ENCODE measurements at regions not wholly inside any gene's neighbourhood (a gene's known extent, or its start where the extent isn't known, plus 50 kb on each side); places are given as distances from the start of the nearest gene placed in this dataset.

GRCh38 chr18:66757946-66758345 is 154.1 kb upstream of the CDH19 start:
- no peak overlapping the region for H3K4me3 ChIP-seq (replicated peaks; ENCODE audit: insufficient read depth, low read length)
- H3K27ac ChIP-seq (replicated peaks): no peak overlapping the region
- H3K27me3 ChIP-seq (ENCODE audit: insufficient read depth, poor library complexity, severe bottlenecking): no peaks in the 10 kb centered on the region
- no peak for TF ChIP-seq GABPA (IDR thresholded peaks at IDR 0.05; ENCODE audit: low read depth)
- TF ChIP-seq SPI1 (IDR thresholded peaks at IDR 0.05; ENCODE audit: borderline replicate concordance, low read depth): no peak
- TF ChIP-seq, protein P1, sequence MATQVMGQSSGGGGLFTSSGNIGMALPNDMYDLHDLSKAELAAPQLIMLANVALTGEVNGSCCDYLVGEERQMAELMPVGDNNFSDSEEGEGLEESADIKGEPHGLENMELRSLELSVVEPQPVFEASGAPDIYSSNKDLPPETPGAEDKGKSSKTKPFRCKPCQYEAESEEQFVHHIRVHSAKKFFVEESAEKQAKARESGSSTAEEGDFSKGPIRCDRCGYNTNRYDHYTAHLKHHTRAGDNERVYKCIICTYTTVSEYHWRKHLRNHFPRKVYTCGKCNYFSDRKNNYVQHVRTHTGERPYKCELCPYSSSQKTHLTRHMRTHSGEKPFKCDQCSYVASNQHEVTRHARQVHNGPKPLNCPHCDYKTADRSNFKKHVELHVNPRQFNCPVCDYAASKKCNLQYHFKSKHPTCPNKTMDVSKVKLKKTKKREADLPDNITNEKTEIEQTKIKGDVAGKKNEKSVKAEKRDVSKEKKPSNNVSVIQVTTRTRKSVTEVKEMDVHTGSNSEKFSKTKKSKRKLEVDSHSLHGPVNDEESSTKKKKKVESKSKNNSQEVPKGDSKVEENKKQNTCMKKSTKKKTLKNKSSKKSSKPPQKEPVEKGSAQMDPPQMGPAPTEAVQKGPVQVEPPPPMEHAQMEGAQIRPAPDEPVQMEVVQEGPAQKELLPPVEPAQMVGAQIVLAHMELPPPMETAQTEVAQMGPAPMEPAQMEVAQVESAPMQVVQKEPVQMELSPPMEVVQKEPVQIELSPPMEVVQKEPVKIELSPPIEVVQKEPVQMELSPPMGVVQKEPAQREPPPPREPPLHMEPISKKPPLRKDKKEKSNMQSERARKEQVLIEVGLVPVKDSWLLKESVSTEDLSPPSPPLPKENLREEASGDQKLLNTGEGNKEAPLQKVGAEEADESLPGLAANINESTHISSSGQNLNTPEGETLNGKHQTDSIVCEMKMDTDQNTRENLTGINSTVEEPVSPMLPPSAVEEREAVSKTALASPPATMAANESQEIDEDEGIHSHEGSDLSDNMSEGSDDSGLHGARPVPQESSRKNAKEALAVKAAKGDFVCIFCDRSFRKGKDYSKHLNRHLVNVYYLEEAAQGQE (IDR thresholded peaks at IDR 0.05; ENCODE audit: insufficient replicate concordance, low read depth): no peak
- no peak for TF ChIP-seq POLR2AphosphoS5 (IDR thresholded peaks at IDR 0.05; ENCODE audit: low read depth)
- TF ChIP-seq CTCF (IDR thresholded peaks at IDR 0.05; ENCODE audit: insufficient read depth, low read length): no peak
- DNase-seq (ENCODE audit: low read depth in 1 of 2, low spot score in 1 of 2): no peak

- no peak overlapping the region for H3K4me3 ChIP-seq (replicated peaks; ENCODE audit: insufficient read depth, low read length)
- DNase-seq (ENCODE audit: low read depth in 1 of 2, low spot score in 1 of 2): no peak
- H3K27me3 ChIP-seq (ENCODE audit: insufficient read depth, poor library complexity, severe bottlenecking): no peaks in the 10 kb centered on the region
- H3K27ac ChIP-seq (replicated peaks): no peak overlapping the region
- TF ChIP-seq SPI1 (IDR thresholded peaks at IDR 0.05; ENCODE audit: borderline replicate concordance, low read depth) (no peak), POLR2AphosphoS5 (IDR thresholded peaks at IDR 0.05; ENCODE audit: low read depth) (no peak), GABPA (IDR thresholded peaks at IDR 0.05; ENCODE audit: low read depth) (no peak), CTCF (IDR thresholded peaks at IDR 0.05; ENCODE audit: insufficient read depth, low read length) (no peak)
- TF ChIP-seq, protein P1 (IDR thresholded peaks at IDR 0.05; ENCODE audit: insufficient replicate concordance, low read depth): no peak
Observed at GRCh38 chr18:66754335-66754734, 150.4 kb upstream of the CDH19 start.

GRCh38 chr18:66752733-66753132 is 148.8 kb upstream of the CDH19 start:
- H3K27me3 ChIP-seq (ENCODE audit: insufficient read depth, poor library complexity, severe bottlenecking): no peaks in the 10 kb centered on the region
- H3K27ac ChIP-seq (replicated peaks): no peak overlapping the region
- TF ChIP-seq SPI1 (IDR thresholded peaks at IDR 0.05; ENCODE audit: borderline replicate concordance, low read depth): no peak
- TF ChIP-seq CTCF (IDR thresholded peaks at IDR 0.05; ENCODE audit: insufficient read depth, low read length): no peak
- no peak for TF ChIP-seq POLR2AphosphoS5 (IDR thresholded peaks at IDR 0.05; ENCODE audit: low read depth)
- TF ChIP-seq, protein P1 (IDR thresholded peaks at IDR 0.05; ENCODE audit: insufficient replicate concordance, low read depth): no peak
- no peak for TF ChIP-seq GABPA (IDR thresholded peaks at IDR 0.05; ENCODE audit: low read depth)
- H3K4me3 ChIP-seq (replicated peaks; ENCODE audit: insufficient read depth, low read length): no peak overlapping the region
- DNase-seq (ENCODE audit: low read depth in 1 of 2, low spot score in 1 of 2): no peak
